ENCODE measurements at regions not wholly inside any gene's neighbourhood (a gene's known extent, or its start where the extent isn't known, plus 50 kb on each side); places are given as distances from the start of the nearest gene placed in this dataset.
"Not testable (repeated sequence)": the region's sequence is repeated elsewhere in the genome, so short reads cannot be mapped to it uniquely, and the experiment has no call there.

DNA sequence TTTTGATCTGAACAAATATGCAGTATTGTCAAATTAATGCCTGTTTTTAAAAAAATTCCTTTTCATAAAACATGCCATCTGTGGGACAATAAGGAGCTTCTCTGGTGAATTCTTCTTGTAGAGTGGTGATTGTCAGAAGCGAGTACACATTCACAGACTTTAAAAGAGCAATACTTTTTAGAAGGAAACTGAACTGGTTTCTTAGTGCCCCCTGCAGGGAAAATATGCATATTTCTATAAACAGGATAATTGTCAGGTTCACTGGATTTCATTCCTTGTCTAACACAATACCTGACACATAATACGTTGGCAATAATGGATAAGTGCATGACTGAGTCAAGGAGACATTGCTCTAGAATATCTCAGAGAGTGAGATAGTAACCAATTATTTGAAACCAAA, 133.7 kb downstream of the KIF4B start:
- TF ChIP-seq, protein P1, sequence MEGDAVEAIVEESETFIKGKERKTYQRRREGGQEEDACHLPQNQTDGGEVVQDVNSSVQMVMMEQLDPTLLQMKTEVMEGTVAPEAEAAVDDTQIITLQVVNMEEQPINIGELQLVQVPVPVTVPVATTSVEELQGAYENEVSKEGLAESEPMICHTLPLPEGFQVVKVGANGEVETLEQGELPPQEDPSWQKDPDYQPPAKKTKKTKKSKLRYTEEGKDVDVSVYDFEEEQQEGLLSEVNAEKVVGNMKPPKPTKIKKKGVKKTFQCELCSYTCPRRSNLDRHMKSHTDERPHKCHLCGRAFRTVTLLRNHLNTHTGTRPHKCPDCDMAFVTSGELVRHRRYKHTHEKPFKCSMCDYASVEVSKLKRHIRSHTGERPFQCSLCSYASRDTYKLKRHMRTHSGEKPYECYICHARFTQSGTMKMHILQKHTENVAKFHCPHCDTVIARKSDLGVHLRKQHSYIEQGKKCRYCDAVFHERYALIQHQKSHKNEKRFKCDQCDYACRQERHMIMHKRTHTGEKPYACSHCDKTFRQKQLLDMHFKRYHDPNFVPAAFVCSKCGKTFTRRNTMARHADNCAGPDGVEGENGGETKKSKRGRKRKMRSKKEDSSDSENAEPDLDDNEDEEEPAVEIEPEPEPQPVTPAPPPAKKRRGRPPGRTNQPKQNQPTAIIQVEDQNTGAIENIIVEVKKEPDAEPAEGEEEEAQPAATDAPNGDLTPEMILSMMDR (IDR thresholded peaks at IDR 0.05; ENCODE audit: low read depth, low read length), result no peak
- H3K27ac ChIP-seq, result no peak overlapping the region
- no peaks in the 10 kb centered on the region for H3K27me3 ChIP-seq (ENCODE audit: insufficient read depth, low read depth, severe bottlenecking)
- no peak overlapping the region for H3K4me3 ChIP-seq (ENCODE audit: low read depth, low read length)
- H3K9me3 ChIP-seq (ENCODE audit: severe bottlenecking), result no peaks in the 10 kb centered on the region
- DNase-seq, result no peak
- H3K36me3 ChIP-seq, result no peaks in the 10 kb centered on the region

DNA sequence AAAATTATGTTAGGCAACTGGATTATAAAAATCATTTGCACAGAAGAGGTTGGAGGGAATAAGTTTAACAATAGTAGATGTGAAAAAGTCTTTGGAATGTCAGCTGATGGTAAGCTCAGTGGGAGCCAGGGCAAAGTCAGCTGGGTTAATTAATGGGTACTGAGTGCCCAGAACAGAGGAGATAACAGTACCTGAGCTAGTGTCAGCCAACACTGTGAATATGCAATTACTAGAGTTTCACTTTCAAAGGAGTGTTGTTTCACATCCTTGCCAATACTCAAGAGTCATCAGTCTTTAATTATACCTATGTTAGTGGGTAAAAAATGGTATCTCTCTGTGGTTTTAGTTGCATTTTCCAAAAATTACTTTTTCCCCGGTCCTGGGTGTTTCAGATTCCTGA, 135.1 kb downstream of the KIF4B start:
- H3K4me3 ChIP-seq (ENCODE audit: low read depth, low read length), result no peak overlapping the region
- TF ChIP-seq, protein P1 (IDR thresholded peaks at IDR 0.05; ENCODE audit: low read depth, low read length), result no peak
- H3K9me3 ChIP-seq (ENCODE audit: severe bottlenecking), result no peaks in the 10 kb centered on the region
- H3K27ac ChIP-seq, result no peak overlapping the region
- H3K27me3 ChIP-seq (ENCODE audit: insufficient read depth, low read depth, severe bottlenecking), result no peaks in the 10 kb centered on the region
- no peaks in the 10 kb centered on the region for H3K36me3 ChIP-seq
- no peak for DNase-seq

DNA sequence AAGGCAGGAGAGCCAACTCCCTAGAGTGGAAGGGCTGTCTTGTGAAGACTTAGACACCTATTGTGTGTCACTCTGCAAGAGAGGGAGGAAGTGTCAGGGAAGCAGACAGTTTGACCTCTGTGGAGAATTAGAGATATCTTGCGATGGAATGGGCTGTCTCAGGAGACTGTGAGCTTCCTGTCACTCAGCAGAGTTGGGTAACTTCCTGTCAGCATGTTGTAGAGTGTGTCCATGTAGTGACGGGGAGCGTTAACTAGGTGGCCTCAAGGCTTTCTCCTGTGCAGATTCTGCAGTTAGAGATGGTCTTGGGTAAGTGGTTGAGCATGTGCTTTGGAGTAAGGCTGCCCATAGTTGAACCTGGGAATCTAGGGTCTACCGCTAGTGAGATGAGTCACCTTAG, 136.5 kb downstream of the KIF4B start:
- TF ChIP-seq, protein P1 (IDR thresholded peaks at IDR 0.05; ENCODE audit: low read depth, low read length), result no peak
- H3K27me3 ChIP-seq (ENCODE audit: insufficient read depth, low read depth, severe bottlenecking), result no peaks in the 10 kb centered on the region
- no peaks in the 10 kb centered on the region for H3K36me3 ChIP-seq
- H3K4me3 ChIP-seq (ENCODE audit: low read depth, low read length), result no peak overlapping the region
- H3K27ac ChIP-seq, result no peak overlapping the region
- no peak for DNase-seq
- H3K9me3 ChIP-seq (ENCODE audit: severe bottlenecking), result no peaks in the 10 kb centered on the region

DNA sequence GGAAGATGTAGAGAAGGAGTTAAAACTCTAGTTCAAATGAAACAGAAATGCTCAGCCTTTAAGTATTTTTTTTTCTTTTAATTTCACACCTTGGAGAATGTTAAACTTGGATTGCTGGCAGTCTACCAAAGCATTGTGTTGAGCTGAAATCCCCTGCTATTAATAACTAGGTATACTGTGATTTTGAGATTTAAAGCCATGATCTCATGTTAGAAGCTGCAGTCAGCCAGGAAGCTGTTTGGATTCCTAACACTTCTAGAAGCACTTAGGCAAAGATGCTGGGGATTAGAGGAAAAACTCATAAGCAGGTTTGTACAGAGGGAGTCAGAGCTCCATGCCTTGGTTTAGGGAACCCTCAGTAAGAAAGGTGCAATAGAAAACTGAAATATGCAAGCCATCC, 141.4 kb downstream of the KIF4B start:
- TF ChIP-seq, protein P1 (IDR thresholded peaks at IDR 0.05; ENCODE audit: low read depth, low read length), result no peak
- DNase-seq, result no peak
- H3K27me3 ChIP-seq (ENCODE audit: insufficient read depth, low read depth, severe bottlenecking), result no peaks in the 10 kb centered on the region
- H3K27ac ChIP-seq, result no peak overlapping the region
- no peaks in the 10 kb centered on the region for H3K9me3 ChIP-seq (ENCODE audit: severe bottlenecking)
- H3K36me3 ChIP-seq, result no peaks in the 10 kb centered on the region
- H3K4me3 ChIP-seq (ENCODE audit: low read depth, low read length), result no peak overlapping the region

DNA sequence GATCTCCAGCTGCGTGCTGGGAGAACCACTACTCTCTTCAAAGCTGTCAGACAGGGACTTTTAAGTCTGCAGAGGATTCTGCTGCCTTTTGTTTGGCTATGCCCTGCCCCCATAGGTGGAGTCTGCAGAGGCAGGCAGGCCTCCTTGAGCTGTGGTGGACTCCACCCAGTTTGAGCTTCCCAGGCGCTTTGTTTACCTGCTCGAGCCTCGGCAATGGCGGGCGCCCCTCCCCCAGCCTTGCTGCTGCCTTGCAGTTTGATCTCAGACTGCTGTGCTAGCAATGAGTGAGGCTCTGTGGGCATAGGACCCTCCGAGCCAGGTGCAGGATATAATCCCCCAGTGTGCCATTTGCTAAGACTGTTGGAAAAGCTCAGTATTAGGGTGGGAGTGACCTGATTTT, 149.5 kb downstream of the KIF4B start:
- not testable (repeated sequence) for H3K27me3 ChIP-seq (ENCODE audit: insufficient read depth, low read depth, severe bottlenecking); H3K4me3 ChIP-seq (ENCODE audit: low read depth, low read length); H3K36me3 ChIP-seq
- peaks cover 13% of the 10 kb centered on the region for H3K9me3 ChIP-seq (ENCODE audit: severe bottlenecking)
- DNase-seq, result peak; percentile 58
- H3K27ac ChIP-seq, result peak overlapping the region; percentile 52

DNA sequence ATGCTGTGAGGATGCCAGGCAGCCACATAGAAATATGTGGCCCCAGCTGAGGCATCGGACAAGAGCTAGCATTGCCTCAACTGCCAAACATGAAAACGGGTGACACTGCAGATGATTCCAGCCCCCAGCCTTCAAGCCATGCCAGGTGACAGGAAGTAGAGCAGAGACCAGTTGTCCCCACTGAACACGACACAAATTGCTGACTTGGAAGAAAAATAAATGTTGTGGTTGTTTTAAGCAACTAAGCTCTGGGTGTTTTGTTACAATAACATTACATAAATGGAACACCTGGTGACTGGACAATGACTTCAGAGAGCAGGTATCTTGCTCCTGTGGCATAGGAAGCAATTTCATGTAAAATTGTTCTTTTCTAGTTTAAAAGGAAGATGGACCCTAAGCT, 154.2 kb downstream of the KIF4B start:
- DNase-seq, result no peak
- H3K9me3 ChIP-seq (ENCODE audit: severe bottlenecking), result peaks cover 15% of the 10 kb centered on the region
- H3K36me3 ChIP-seq, result no peaks in the 10 kb centered on the region
- H3K27ac ChIP-seq, result no peak overlapping the region
- no peak overlapping the region for H3K4me3 ChIP-seq (ENCODE audit: low read depth, low read length)
- H3K27me3 ChIP-seq (ENCODE audit: insufficient read depth, low read depth, severe bottlenecking), result no peaks in the 10 kb centered on the region
- TF ChIP-seq, protein P1 (IDR thresholded peaks at IDR 0.05; ENCODE audit: low read depth, low read length), result no peak

Data from WERI-Rb-1 (cell line).